ENCODE measurements at regions not wholly inside any gene's neighbourhood (a gene's known extent, or its start where the extent isn't known, plus 50 kb on each side); places are given as distances from the start of the nearest gene placed in this dataset.

DNA sequence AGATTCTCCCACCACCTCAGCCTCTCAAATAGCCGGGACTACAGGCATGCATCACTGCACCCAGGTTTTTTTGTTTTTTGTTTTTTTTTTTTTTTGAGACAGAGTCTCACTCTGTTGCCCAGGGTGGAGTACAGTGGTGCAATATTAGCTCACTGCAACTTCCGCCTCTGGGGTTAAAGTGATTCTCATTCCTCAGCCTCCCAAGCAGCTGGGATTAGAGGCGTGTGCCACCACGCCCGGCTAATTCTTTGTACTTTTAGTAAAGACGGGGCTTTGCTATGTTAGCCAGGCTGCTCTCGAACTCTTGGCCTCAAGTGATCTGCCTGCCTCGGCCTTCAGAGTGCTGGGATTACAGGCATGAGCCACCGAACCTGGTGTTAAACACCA lies 107.5 kb upstream of the KIF5B start:
- DNase-seq (no peak), ATAC-seq (no peak)
- H3K27ac Mint-ChIP-seq = no peak overlapping the region
- POLR2A ChIA-PET = no interaction called here
- no peak overlapping the region for H3K4me3 Mint-ChIP-seq
- peaks cover 0 to 10% (median 5%) of the 10 kb centered on the region in 5 donors for H3K27me3 Mint-ChIP-seq
- H3K36me3 Mint-ChIP-seq = no peaks in the 10 kb centered on the region
- no peaks in the 10 kb centered on the region for H3K4me1 Mint-ChIP-seq
- no peaks in the 10 kb centered on the region for H3K9me3 Mint-ChIP-seq

DNA sequence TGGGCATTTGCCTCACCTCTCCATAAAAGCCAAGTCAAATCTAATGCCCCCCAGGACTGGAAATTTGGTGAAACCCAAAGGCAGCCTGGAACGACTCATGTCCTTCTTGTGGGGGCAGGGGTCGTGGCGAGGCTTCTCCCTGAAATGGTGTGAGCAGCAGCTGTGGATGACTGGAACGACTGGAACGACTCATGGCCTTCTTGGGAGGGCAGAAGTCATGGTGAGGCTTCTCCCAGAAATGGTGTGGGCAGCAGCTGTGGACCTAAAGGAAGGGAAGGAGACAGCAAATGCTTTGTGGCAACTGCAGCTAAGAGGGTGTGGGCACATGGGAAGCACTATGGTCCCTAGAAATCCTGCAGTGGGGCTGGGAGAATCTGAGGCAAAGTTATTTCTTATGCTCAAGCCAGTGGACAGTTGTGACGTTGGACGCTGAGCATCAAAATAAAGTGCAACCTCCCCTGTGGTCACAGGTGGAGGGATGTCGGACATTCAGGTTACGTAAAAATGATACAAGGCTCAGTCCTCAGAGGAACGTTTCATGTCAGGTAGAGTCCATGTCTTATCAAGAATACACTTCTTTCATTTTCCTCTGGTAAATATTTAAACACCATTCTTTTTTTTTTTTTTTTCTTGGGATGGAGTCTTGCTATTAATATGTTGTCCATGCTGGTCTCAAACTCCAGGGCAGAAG lies 107.0 kb upstream of the KIF5B start:
- H3K9me3 Mint-ChIP-seq = no peaks in the 10 kb centered on the region
- POLR2A ChIA-PET = no interaction called here
- no peak for DNase-seq

DNA sequence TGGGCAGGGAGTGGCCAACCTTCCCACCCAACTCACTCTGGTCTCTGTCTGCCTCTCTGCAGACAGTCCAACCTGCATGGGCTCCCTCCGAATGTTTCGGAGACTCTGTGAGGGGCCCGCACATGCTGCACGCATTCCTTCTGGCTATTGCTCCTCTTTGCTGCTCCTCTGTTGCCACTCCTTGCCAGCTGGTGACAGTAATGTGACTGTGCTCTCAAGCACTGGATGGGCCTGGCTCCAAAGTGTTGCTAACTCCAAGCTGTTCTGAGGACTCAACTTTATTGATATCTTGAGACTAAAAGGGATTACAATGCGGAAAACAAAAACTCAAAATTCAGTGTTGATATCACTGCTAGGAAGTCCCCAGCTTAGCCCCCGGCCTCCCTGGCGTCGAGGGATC lies 105.4 kb upstream of the KIF5B start:
- DNase-seq (no peak), ATAC-seq (no peak)
- Mint-ChIP-seq H3K9me3 (no peaks in the 10 kb centered on the region), H3K4me1 (no peaks in the 10 kb centered on the region), H3K27ac (no peak overlapping the region), H3K4me3 (no peak overlapping the region), H3K36me3 (no peaks in the 10 kb centered on the region), H3K27me3 (peaks cover 0 to 10% (median 3%) of the 10 kb centered on the region in 5 donors)
- POLR2A ChIA-PET = no interaction called here

More for the DNA sequence above, 107.0 kb upstream of the KIF5B start:
- no peak overlapping the region for H3K4me3 Mint-ChIP-seq
- ATAC-seq = no peak
- no peaks in the 10 kb centered on the region for H3K4me1 Mint-ChIP-seq
- H3K27ac Mint-ChIP-seq = no peak overlapping the region
- H3K36me3 Mint-ChIP-seq = no peaks in the 10 kb centered on the region
- peaks cover 0 to 10% (median 4%) of the 10 kb centered on the region in 5 donors for H3K27me3 Mint-ChIP-seq

DNA sequence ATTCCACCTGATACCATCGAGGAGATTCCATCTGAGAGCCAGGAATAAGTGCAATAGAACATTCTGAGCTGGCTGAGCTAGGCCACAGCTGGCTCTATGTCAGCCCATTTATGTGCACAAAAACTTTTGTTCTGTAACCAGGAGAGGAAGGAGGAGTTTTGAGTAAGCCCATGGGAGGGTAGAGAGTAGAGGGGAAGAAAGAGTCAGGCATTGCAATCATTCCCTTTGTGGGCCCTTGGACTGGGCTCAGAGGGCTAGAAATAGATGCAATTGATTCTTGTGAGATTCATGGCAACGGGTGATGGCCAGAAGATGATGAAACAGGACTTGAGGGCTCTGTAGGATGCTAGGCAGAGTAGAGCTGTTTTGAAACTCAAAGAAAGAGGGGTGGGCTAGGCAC lies 104.6 kb upstream of the KIF5B start:
- ATAC-seq = no peak
- no peak for DNase-seq
- Mint-ChIP-seq H3K4me1 (no peaks in the 10 kb centered on the region), H3K9me3 (peaks cover 0 to 5% (median 0%) of the 10 kb centered on the region in 9 donors), H3K27ac (no peak overlapping the region), H3K36me3 (peaks cover 0 to 2% (median 1%) of the 10 kb centered on the region in 3 donors), H3K4me3 (no peak overlapping the region), H3K27me3 (peaks cover 0 to 10% (median 3%) of the 10 kb centered on the region in 5 donors)
- POLR2A ChIA-PET = no interaction called here

DNA sequence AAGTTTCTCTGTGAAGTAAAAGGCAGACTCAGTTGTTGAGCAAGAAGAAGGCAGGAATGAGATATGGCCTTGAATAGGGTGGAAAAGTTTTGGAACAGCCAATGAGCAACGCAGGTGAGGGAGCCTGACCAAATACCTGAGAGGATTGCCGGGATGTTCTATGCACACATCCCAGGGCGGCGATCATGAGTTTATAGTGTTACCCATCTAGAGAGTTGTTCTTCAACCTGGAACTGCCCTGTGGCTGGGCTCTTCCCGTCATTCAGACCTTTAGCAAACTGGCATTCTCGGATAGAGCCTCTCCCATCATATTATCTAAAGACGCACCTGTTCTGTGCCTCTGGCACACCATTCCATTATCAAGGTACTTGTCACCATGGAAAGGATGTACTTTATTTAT lies 103.0 kb upstream of the KIF5B start:
- H3K27ac Mint-ChIP-seq = no peak overlapping the region
- no peak overlapping the region for H3K4me3 Mint-ChIP-seq
- H3K36me3 Mint-ChIP-seq = peaks cover 0 to 11% (median 8%) of the 10 kb centered on the region in 3 donors
- POLR2A ChIA-PET = no interaction called here
- peaks cover 0 to 3% (median 0%) of the 10 kb centered on the region in 5 donors for H3K27me3 Mint-ChIP-seq
- H3K4me1 Mint-ChIP-seq = no peaks in the 10 kb centered on the region
- DNase-seq (no peak), ATAC-seq (no peak)
- H3K9me3 Mint-ChIP-seq = peaks cover 0 to 20% (median 10%) of the 10 kb centered on the region in 9 donors

DNA sequence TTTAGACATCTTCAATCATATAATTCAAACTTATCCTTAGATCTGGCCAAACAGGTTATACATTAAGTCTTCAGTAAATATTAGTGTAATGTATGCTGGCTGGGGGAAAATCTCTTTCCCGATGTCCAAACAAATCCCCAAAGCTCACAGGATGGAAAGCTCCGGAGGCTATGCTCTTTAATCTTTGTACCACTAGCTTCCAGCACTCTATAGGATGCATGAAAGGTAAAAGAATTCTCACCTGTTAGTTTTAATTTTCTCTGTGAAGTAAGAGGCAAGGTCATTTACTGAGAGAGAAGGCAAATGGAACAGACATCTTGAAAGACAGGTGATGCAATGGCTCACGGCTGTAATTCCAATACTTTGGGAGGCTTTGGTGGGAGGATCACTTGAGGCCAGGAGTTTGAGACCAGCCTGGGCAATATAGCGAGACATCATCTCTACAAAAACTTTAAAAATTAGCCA lies 99.8 kb upstream of the KIF5B start:
- Mint-ChIP-seq H3K9me3 (peaks cover 3 to 39% (median 19%) of the 10 kb centered on the region in 9 donors), H3K4me3 (no peak overlapping the region)

DNA sequence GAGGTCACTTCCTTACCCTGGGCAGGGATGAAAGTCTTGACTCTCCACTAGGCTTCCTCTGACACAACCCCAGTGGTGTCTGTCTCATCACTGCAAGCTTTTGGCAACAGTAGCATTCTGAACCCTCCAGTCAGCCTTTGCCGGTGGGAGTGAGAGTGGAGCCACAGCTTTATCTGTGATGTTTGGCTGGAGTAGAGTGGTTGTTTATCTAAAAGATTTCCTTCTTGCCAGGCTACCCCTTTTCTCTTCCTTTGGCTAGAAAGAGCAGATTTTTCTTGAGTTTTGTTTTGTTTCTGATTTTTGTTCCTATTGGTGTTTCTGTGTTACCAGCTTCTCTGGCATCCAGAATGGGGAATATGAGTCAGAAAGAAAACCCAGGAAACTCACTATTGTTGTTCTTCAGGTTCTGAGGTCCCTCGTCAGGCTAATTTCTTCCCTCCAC lies 98.9 kb upstream of the KIF5B start:
- no peaks in the 10 kb centered on the region for H3K27me3 Mint-ChIP-seq
- H3K9me3 Mint-ChIP-seq = peaks cover 3 to 39% (median 19%) of the 10 kb centered on the region in 9 donors
- DNase-seq (no peak), ATAC-seq (no peak)
- no peak overlapping the region for H3K4me3 Mint-ChIP-seq
- peaks cover 4 to 15% (median 10%) of the 10 kb centered on the region in 4 donors for H3K4me1 Mint-ChIP-seq
- POLR2A ChIA-PET = interaction anchor here (1.0 kb wide), 1 partner anchor 1587 kb away, joined by 3 read pairs; no protein-coding TSS in a partner anchor
- H3K27ac Mint-ChIP-seq = no peak overlapping the region
- peaks cover 0 to 27% (median 13%) of the 10 kb centered on the region in 3 donors for H3K36me3 Mint-ChIP-seq

More for the DNA sequence above, 99.8 kb upstream of the KIF5B start:
- Mint-ChIP-seq H3K4me1 (peaks cover 0 to 7% (median 3%) of the 10 kb centered on the region in 4 donors), H3K36me3 (peaks cover 0 to 27% (median 13%) of the 10 kb centered on the region in 3 donors), H3K27me3 (peaks cover 0 to 3% (median 0%) of the 10 kb centered on the region in 5 donors), H3K27ac (no peak overlapping the region)
- ATAC-seq = no peak
- POLR2A ChIA-PET = no interaction called here
- no peak for DNase-seq

DNA sequence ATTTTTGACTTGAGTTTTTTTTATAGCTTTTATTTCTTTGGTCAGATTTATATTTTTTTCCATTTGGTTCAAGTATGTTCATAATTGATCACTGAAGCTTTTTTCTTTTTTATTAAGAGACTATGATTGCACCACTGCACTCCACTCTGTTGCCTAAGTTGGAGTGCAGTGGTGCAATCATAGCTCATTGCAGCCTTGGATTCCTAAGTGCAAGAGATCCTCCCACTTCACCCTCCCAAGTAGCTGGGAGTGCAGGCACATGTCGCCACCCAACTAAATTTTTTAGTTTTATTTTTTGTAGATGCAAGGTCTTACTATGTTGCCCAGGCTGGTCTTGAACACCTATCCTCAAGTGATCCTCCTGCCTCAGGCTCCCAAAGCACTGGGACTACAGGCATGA lies 97.7 kb upstream of the KIF5B start:
- H3K27me3 Mint-ChIP-seq = no peaks in the 10 kb centered on the region
- peaks cover 3 to 39% (median 19%) of the 10 kb centered on the region in 9 donors for H3K9me3 Mint-ChIP-seq
- peaks cover 4 to 19% (median 10%) of the 10 kb centered on the region in 4 donors for H3K4me1 Mint-ChIP-seq
- POLR2A ChIA-PET = interaction anchor here (1.0 kb wide), 1 partner anchor 1585 kb away, joined by 3 read pairs; no protein-coding TSS in a partner anchor
- H3K4me3 Mint-ChIP-seq = no peak overlapping the region
- no peak overlapping the region for H3K27ac Mint-ChIP-seq
- ATAC-seq = no peak
- no peak for DNase-seq
- H3K36me3 Mint-ChIP-seq = peaks cover 0 to 27% (median 13%) of the 10 kb centered on the region in 3 donors

DNA sequence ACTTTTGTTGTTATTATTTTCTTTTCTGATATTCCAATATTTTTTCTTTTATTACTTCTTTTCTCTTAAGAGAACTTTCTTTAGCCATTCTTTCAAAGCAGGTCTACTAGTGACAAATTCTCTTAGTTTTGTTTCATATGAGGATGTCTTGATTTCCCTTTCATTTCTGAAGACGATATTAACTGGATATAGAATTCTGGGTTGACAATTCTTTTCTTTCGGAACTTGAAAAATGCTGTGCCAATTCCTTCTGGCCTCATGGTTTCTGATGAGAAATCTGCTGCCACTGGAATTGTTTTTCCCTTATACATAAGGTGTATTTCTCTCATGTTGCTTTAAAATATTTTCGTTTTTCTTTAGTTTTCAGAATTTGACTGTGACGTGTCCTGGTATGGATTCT lies 97.0 kb upstream of the KIF5B start:
- Mint-ChIP-seq H3K27me3 (no peaks in the 10 kb centered on the region), H3K9me3 (peaks cover 3 to 39% (median 19%) of the 10 kb centered on the region in 9 donors), H3K27ac (no peak overlapping the region), H3K36me3 (peaks cover 0 to 27% (median 13%) of the 10 kb centered on the region in 3 donors), H3K4me3 (no peak overlapping the region), H3K4me1 (peaks cover 4 to 19% (median 10%) of the 10 kb centered on the region in 4 donors)
- no peak for DNase-seq
- POLR2A ChIA-PET = no interaction called here
- ATAC-seq = no peak

DNA sequence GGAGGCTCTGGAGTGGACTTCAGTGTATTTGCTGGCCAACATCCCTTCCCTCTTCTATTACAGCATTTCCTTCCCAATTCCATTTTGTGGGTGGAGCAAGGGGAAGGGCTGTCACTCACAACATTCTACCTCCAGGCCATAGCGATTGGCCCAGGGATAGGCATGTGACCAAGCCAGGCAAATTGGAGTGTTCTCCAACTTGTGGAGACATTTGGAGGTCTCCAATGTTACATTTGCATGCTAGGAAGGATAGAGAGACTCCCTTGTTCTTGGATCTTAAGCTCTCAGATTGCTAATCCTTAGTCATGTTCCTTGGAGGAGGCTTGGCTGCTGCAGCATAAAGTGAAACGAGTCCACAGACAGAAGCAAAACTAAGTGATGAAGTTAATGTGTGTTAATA lies 95.6 kb upstream of the KIF5B start:
- POLR2A ChIA-PET = no interaction called here
- Mint-ChIP-seq H3K27ac (no peak overlapping the region), H3K36me3 (peaks cover 0 to 32% (median 16%) of the 10 kb centered on the region in 3 donors), H3K9me3 (peaks cover 3 to 39% (median 20%) of the 10 kb centered on the region in 9 donors), H3K27me3 (no peaks in the 10 kb centered on the region), H3K4me3 (no peak overlapping the region), H3K4me1 (peaks cover 4 to 19% (median 10%) of the 10 kb centered on the region in 4 donors)
- no peak for DNase-seq
- no peak for ATAC-seq

DNA sequence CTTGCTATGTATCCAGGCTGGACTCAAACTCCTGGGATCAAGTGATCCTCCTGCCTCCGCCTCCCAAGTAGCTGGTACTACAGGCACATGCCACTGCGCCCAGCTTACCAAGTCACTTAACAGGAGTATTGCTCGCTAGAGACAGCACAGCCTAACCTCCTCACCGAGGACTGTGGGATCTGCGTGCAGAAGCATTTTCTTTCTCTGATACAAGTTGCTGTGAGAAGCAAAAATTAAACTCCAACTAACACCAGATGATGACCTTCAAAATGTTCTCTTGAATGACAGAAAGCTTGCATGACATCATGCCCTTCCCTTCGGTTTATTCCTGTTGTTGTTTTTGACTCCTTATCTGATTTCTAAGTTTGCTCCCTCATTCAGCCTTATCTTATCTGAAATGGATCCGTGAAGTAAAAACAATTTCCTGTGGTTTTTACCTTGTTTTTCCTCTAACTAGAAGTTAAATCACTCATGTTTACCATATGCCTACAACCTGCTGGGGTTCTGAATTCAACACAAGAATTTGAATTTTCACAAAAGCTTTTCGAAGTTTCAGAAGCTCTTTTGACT lies 94.4 kb upstream of the KIF5B start:
- no peaks in the 10 kb centered on the region for H3K27me3 Mint-ChIP-seq
- ATAC-seq = no peak
- POLR2A ChIA-PET = no interaction called here

DNA sequence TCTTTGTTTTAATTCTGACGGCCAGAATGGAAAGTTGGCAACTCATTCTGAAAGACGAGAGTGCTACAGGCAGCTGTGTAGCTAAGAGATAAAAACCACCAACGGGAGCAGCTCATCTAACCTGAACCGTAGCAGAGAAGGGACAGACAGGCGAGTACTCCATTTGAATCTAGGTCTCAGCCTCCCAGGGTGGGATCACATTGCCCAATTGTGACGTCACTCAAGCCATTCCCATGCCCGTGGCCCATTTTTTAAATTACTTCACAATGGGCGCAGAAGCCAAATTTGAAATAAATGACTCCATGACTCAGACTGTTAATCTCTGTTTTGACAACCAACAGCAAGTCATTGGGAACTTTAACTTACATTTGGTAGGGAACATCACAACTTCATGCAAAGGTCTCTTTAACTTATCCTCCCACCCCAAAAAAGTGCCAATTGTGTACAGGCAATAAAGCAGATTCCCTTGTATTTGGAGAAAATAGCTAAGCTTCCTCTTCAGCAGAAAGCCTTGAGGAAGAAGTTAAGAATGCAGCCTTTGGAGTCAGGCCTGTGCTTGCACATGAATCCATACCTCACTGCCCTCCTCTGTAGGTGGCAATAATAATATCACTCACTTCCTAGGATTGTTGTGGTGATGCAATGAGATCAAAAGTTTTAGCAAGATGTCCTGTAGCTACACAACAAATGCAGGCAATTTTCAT lies 93.2 kb upstream of the KIF5B start:
- Mint-ChIP-seq H3K27me3 (no peaks in the 10 kb centered on the region), H3K27ac (no peak overlapping the region), H3K9me3 (peaks cover 0 to 21% (median 15%) of the 10 kb centered on the region in 9 donors), H3K36me3 (peaks cover 0 to 21% (median 8%) of the 10 kb centered on the region in 3 donors), H3K4me1 (peaks cover 4 to 19% (median 10%) of the 10 kb centered on the region in 4 donors), H3K4me3 (no peak overlapping the region)
- DNase-seq (no peak), ATAC-seq (no peak)
- POLR2A ChIA-PET = no interaction called here

More for the DNA sequence above, 94.4 kb upstream of the KIF5B start:
- no peak for DNase-seq
- Mint-ChIP-seq H3K4me3 (peak overlapping the region in 2 of 10 donors; percentile 9 to 45), H3K4me1 (peaks cover 4 to 19% (median 10%) of the 10 kb centered on the region in 4 donors), H3K27ac (peak overlapping the region in 6 of 10 donors; percentile 0 to 63 (median 10)), H3K9me3 (peaks cover 3 to 33% (median 16%) of the 10 kb centered on the region in 9 donors), H3K36me3 (peaks cover 0 to 27% (median 12%) of the 10 kb centered on the region in 3 donors)

DNA sequence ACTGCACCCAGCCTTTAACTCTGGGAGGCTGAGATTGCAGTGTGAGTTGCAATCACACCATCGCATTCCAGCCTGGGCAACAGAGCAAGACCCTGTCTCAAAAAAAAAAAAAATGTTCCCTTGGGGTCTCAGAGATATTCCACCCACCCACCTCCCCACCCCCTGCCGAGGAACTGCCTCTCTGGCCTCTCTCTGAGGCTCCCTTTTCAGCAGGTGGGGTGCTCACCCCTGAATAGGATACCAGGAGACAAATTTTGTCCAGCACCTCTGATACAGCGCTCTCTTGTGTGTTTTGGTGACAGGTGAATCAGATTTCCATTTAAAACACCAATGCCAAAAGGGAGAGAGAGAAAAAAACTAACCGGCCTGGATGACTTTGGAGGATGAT lies 92.6 kb upstream of the KIF5B start:
- H3K36me3 Mint-ChIP-seq = peaks cover 0 to 20% (median 8%) of the 10 kb centered on the region in 3 donors
- peaks cover 0 to 17% (median 13%) of the 10 kb centered on the region in 9 donors for H3K9me3 Mint-ChIP-seq
- ATAC-seq (no peak), DNase-seq (no peak)
- no peaks in the 10 kb centered on the region for H3K27me3 Mint-ChIP-seq
- H3K4me3 Mint-ChIP-seq = no peak overlapping the region
- POLR2A ChIA-PET = no interaction called here
- H3K4me1 Mint-ChIP-seq = peaks cover 4 to 19% (median 10%) of the 10 kb centered on the region in 4 donors
- no peak overlapping the region for H3K27ac Mint-ChIP-seq

All from naive thymus-derived CD8-positive, alpha-beta T cell (primary cell).